ENCODE measurements at regions not wholly inside any gene's neighbourhood (a gene's known extent, or its start where the extent isn't known, plus 50 kb on each side); places are given as distances from the start of the nearest gene placed in this dataset.

GRCh38 chr7:136064081-136064480 is 86.9 kb upstream of the MTPN start:
- Histone ChIP-seq H3K9ac (ENCODE audit: low read length) (no peak overlapping the region), H3K79me2 (ENCODE audit: insufficient read depth, low read length) (no peaks in the 10 kb centered on the region), H3K27me3 (ENCODE audit: low read length) (no peaks in the 10 kb centered on the region), H3K27ac (ENCODE audit: low read depth, low read length) (no peak overlapping the region), H3F3A (ENCODE audit: insufficient read depth) (no peaks in the 10 kb centered on the region), H3K9me2 (replicated peaks; ENCODE audit: insufficient read depth, low read length) (no peaks in the 10 kb centered on the region), H3K4me2 (ENCODE audit: low read depth, low read length, poor library complexity, severe bottlenecking) (no peak overlapping the region), H3K4me3 (ENCODE audit: insufficient read depth, low read length, poor library complexity, severe bottlenecking) (no peak overlapping the region), H3K9me3 (ENCODE audit: insufficient read depth, low read length) (no peaks in the 10 kb centered on the region), H3K36me3 (ENCODE audit: low read length) (no peaks in the 10 kb centered on the region), H2AFZ (ENCODE audit: low read depth, low read length, severe bottlenecking) (no peak overlapping the region), H4K20me1 (ENCODE audit: low read depth, low read length) (no peaks in the 10 kb centered on the region)
- no peak for TF ChIP-seq CTCF (IDR thresholded peaks at IDR 0.05; ENCODE audit: insufficient read depth, low read length, poor library complexity, severe bottlenecking)
- TF ChIP-seq EZH2phosphoT487 (conservative IDR thresholded peaks at IDR 0.05; ENCODE audit: low read length): no peak

GRCh38 chr7:136063326-136063666 is 86.1 kb upstream of the MTPN start:
- Histone ChIP-seq H3K27me3 (ENCODE audit: low read length) (no peaks in the 10 kb centered on the region), H3K9ac (ENCODE audit: low read length) (no peak overlapping the region), H3K9me3 (ENCODE audit: insufficient read depth, low read length) (no peaks in the 10 kb centered on the region), H2AFZ (ENCODE audit: low read depth, low read length, severe bottlenecking) (no peak overlapping the region), H3F3A (ENCODE audit: insufficient read depth) (no peaks in the 10 kb centered on the region), H3K9me2 (replicated peaks; ENCODE audit: insufficient read depth, low read length) (no peaks in the 10 kb centered on the region), H3K27ac (ENCODE audit: low read depth, low read length) (no peak overlapping the region), H3K4me2 (ENCODE audit: low read depth, low read length, poor library complexity, severe bottlenecking) (no peak overlapping the region), H3K4me3 (ENCODE audit: insufficient read depth, low read length, poor library complexity, severe bottlenecking) (no peak overlapping the region), H3K36me3 (ENCODE audit: low read length) (no peaks in the 10 kb centered on the region), H3K79me2 (ENCODE audit: insufficient read depth, low read length) (no peaks in the 10 kb centered on the region), H4K20me1 (ENCODE audit: low read depth, low read length) (no peaks in the 10 kb centered on the region)
- TF ChIP-seq CTCF (IDR thresholded peaks at IDR 0.05; ENCODE audit: insufficient read depth, low read length, poor library complexity, severe bottlenecking) (no peak), EZH2phosphoT487 (conservative IDR thresholded peaks at IDR 0.05; ENCODE audit: low read length) (no peak)

- H3K36me3 ChIP-seq (ENCODE audit: low read length): no peaks in the 10 kb centered on the region
- TF ChIP-seq CTCF (IDR thresholded peaks at IDR 0.05; ENCODE audit: insufficient read depth, low read length, poor library complexity, severe bottlenecking) (no peak), EZH2phosphoT487 (conservative IDR thresholded peaks at IDR 0.05; ENCODE audit: low read length) (no peak)
- no peak overlapping the region for H2AFZ ChIP-seq (ENCODE audit: low read depth, low read length, severe bottlenecking)
- no peaks in the 10 kb centered on the region for H3F3A ChIP-seq (ENCODE audit: insufficient read depth)
- H3K79me2 ChIP-seq (ENCODE audit: insufficient read depth, low read length): no peaks in the 10 kb centered on the region
- H4K20me1 ChIP-seq (ENCODE audit: low read depth, low read length): no peaks in the 10 kb centered on the region
- H3K9me2 ChIP-seq (replicated peaks; ENCODE audit: insufficient read depth, low read length): no peaks in the 10 kb centered on the region
- no peak overlapping the region for H3K9ac ChIP-seq (ENCODE audit: low read length)
- no peaks in the 10 kb centered on the region for H3K27me3 ChIP-seq (ENCODE audit: low read length)
- no peak overlapping the region for H3K4me2 ChIP-seq (ENCODE audit: low read depth, low read length, poor library complexity, severe bottlenecking)
- no peak overlapping the region for H3K4me3 ChIP-seq (ENCODE audit: insufficient read depth, low read length, poor library complexity, severe bottlenecking)
- H3K9me3 ChIP-seq (ENCODE audit: insufficient read depth, low read length): no peaks in the 10 kb centered on the region
- H3K27ac ChIP-seq (ENCODE audit: low read depth, low read length): no peak overlapping the region
These were observed 85.6 kb upstream of the MTPN start for GRCh38 chr7:136062625-136063325.
